SK-N-SH treated with all-trans-retinoic acid at 6 μM for 48 hours (cell line): ENCODE measurements at regions not wholly inside any gene's neighbourhood (a gene's known extent, or its start where the extent isn't known, plus 50 kb on each side); places are given as distances from the start of the nearest gene placed in this dataset.

Experiments
- ATAC-seq: fragments of 200-7000 bp; cut with Tn5 transposase; 3 replicates; pipeline ENCODE4 v1.9.1; 2020; ENCODE audit warnings: mild to moderate bottlenecking, moderate library complexity
- ARNTL ChIP-seq: fragments of 450-650 bp; formaldehyde crosslinking; IDR thresholded peaks from 2 replicates; pipeline ENCODE4 v1.5.0; 2020; ENCODE audit warnings: low read depth, mild to moderate bottlenecking, moderate library complexity, borderline replicate concordance
- BACH2 ChIP-seq: fragments of 250-450 bp; sonication (Bioruptor Pico); IDR thresholded peaks from 2 replicates; pipeline ENCODE4 v1.9.0; 2021; ENCODE audit warnings: mild to moderate bottlenecking, borderline replicate concordance
- CREB5 ChIP-seq: fragments of 250-450 bp; sonication (Bioruptor Pico); IDR thresholded peaks from 2 replicates; pipeline ENCODE4 v1.5.1; 2020; ENCODE audit warnings: low read depth, mild to moderate bottlenecking, moderate library complexity
- CSRNP3 ChIP-seq: fragments of 250-450 bp; sonication (Bioruptor Pico); IDR thresholded peaks from 2 replicates; pipeline ENCODE4 v1.5.1; 2021; ENCODE audit warnings: mild to moderate bottlenecking, moderate library complexity
- GLIS3 ChIP-seq: fragments of 250-450 bp; sonication (Bioruptor Pico); IDR thresholded peaks from 2 replicates; pipeline ENCODE4 v1.5.0; 2020; ENCODE audit warnings: mild to moderate bottlenecking, moderate library complexity
- ISL1 ChIP-seq: fragments of 250-450 bp; sonication (Bioruptor Pico); IDR thresholded peaks from 2 replicates; pipeline ENCODE4 v2.1.2; 2022; ENCODE audit warnings: mild to moderate bottlenecking, moderate library complexity
- OSR1 ChIP-seq: fragments of 250-450 bp; sonication (Bioruptor Pico); IDR thresholded peaks from 2 replicates; pipeline ENCODE4 v1.8.0; 2022; ENCODE audit warnings: moderate library complexity, mild to moderate bottlenecking, inconsistent platforms
- PATZ1 ChIP-seq: fragments of 250-450 bp; sonication (Bioruptor Pico); IDR thresholded peaks from 2 replicates; pipeline ENCODE4 v1.8.0; 2020; ENCODE audit warnings: mild to moderate bottlenecking, moderate library complexity, borderline replicate concordance
- POU6F1 ChIP-seq: fragments of 250-450 bp; sonication (Bioruptor Pico); IDR thresholded peaks from 2 replicates; pipeline ENCODE4 v1.8.0; 2021; ENCODE audit warnings: low read depth, mild to moderate bottlenecking, moderate library complexity, borderline replicate concordance
- SNAI2 ChIP-seq: fragments of 250-450 bp; sonication (Bioruptor Pico); IDR thresholded peaks from 2 replicates; pipeline ENCODE4 v1.5.0; 2020; ENCODE audit warnings: mild to moderate bottlenecking, moderate library complexity
- TOX ChIP-seq: fragments of 250-450 bp; sonication (Bioruptor Pico); IDR thresholded peaks from 2 replicates; pipeline ENCODE4 v1.8.0; 2021; ENCODE audit warnings: mild to moderate bottlenecking, moderate library complexity, borderline replicate concordance
- TSHZ2 ChIP-seq: fragments of 250-450 bp; sonication (Bioruptor Pico); IDR thresholded peaks from 2 replicates; pipeline ENCODE4 v1.5.0; 2020; ENCODE audit warnings: mild to moderate bottlenecking, moderate library complexity
- ZC3H10 ChIP-seq: fragments of 250-450 bp; sonication (Bioruptor Pico); IDR thresholded peaks from 2 replicates; pipeline ENCODE4 v1.5.1; 2021; ENCODE audit warnings: mild to moderate bottlenecking, moderate library complexity
- ZFP3 ChIP-seq: fragments of 250-450 bp; sonication (Bioruptor Pico); IDR thresholded peaks from 2 replicates; pipeline ENCODE4 v1.5.0; 2020; ENCODE audit warnings: mild to moderate bottlenecking, moderate library complexity
- ZNF565 ChIP-seq: fragments of 450-650 bp; formaldehyde crosslinking; conservative IDR thresholded peaks from 2 replicates; pipeline ENCODE4 v1.5.0; 2020; ENCODE audit warnings: low read depth, mild to moderate bottlenecking, moderate library complexity
- ZNF70 ChIP-seq: fragments of 450-650 bp; formaldehyde crosslinking; IDR thresholded peaks from 2 replicates; pipeline ENCODE4 v1.5.0; 2020; ENCODE audit warnings: mild to moderate bottlenecking, moderate library complexity
- ZNF8 ChIP-seq: fragments of 450-650 bp; formaldehyde crosslinking; IDR thresholded peaks from 2 replicates; pipeline ENCODE4 v1.5.0; 2020; ENCODE audit warnings: mild to moderate bottlenecking, moderate library complexity

GRCh38 chr1:14511796-14512585 is 86.5 kb upstream of the KAZN start:
- ATAC-seq = no peak
- TF ChIP-seq SNAI2 (CRISPR knock-in tag) (no peak), BACH2 (CRISPR knock-in tag) (no peak), PATZ1 (CRISPR knock-in tag) (no peak), TOX (CRISPR knock-in tag) (no peak), ISL1 (no peak), ARNTL (no peak), ZFP3 (CRISPR knock-in tag) (no peak), POU6F1 (no peak), ZNF70 (CRISPR knock-in tag) (no peak), ZNF8 (no peak), CSRNP3 (CRISPR knock-in tag) (no peak), CREB5 (CRISPR knock-in tag) (no peak)

DNA sequence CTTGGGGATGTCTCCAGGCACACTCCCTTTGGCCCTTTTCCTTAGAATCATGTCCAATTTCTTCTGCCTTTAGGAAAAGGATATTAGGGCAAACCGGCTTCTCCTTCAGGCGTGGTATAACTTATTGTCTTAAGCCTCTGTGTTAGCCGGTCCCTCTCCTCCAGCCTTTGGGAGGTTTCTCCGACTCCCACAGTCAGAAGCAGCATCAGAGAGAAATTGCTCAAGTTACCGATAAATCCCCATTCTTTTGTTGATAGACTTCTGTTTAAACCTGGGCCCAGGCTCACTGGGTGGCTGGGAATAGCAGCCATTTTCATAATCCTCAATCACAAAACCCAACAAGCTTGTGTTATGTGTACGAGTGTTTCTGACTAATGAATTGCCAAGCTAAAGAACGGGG is 85.4 kb upstream of the KAZN start:
- TF ChIP-seq TSHZ2 (no peak), PATZ1 (CRISPR knock-in tag) (no peak), GLIS3 (CRISPR knock-in tag) (no peak), ZNF565 (CRISPR knock-in tag) (no peak), ISL1 (no peak), POU6F1 (no peak), OSR1 (CRISPR knock-in tag) (no peak), ZC3H10 (CRISPR knock-in tag) (no peak), TOX (CRISPR knock-in tag) (no peak), CREB5 (CRISPR knock-in tag) (no peak), SNAI2 (CRISPR knock-in tag) (no peak)
- TF ChIP-seq, all 23 proteins: peak for 0
- ATAC-seq = no peak
